ENCODE measurements at regions not wholly inside any gene's neighbourhood (a gene's known extent, or its start where the extent isn't known, plus 50 kb on each side); places are given as distances from the start of the nearest gene placed in this dataset.

- TF ChIP-seq CTCF (IDR thresholded peaks at IDR 0.05), result peak in 3 of 4 donors; percentile 31 to 45 (median 40)
- TF ChIP-seq POLR2A (IDR thresholded peaks at IDR 0.05), result no peak
These were observed 1149.5 kb downstream of the DSC3 start for GRCh38 chr18:29892960-29893558.
